ENCODE measurements at regions not wholly inside any gene's neighbourhood (a gene's known extent, or its start where the extent isn't known, plus 50 kb on each side); places are given as distances from the start of the nearest gene placed in this dataset.
"Not testable (repeated sequence)": the region's sequence is repeated elsewhere in the genome, so short reads cannot be mapped to it uniquely, and the experiment has no call there.

- no peak for DNase-seq (ENCODE audit: low read depth)
Observed at GRCh38 chr20:56872620-56873458, 243.7 kb downstream of the TFAP2C start.

DNA sequence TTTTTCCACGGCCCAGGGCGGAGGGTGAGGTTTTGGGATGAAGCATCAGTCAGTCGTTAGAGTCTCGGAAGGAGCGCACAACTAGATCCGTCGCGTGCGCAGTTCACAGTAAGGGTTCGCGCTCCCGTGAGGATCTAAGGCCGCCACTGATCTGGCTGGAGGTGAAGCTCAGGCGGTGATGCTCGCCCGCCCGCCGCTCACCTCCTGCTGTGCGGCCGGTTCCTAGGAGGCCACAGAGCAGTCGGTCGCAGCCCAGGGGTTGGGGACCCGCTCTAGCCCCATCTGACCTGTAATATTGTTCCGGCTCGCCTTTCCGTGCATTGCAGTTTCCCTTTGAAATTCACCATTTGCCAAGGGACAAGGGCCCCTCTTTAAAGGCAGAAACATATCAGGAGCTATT, 244.7 kb downstream of the TFAP2C start:
- no peak for DNase-seq (ENCODE audit: low read depth)

DNA sequence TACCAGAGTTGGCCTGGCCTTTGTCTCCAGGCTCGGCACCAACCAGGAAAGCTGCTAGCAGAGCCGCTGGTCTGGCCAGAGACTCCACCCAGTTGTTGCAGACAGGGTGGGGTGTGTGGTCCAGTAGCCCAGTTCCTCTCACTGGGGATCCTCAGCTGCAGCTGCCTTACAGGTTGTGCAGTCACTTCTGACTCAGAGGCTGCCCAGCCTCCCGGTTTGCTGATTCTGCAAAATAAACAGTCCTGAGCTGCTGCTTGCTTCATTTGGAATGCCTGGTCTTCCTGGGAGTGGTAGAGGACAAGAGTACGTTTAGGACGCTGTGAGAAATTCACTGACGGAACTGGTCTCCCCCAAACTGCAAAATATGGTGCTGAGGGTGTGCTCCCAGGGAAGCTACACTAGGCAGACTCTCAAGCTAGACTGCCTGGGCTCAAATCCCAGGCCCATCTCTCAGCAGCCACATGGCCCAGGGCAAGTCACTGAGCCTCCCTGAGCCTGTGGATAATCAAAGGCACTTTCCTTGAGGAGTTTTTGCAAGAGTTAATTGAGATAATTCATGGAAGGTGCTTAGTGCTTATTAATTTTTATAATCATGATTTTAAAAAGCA, 246.1 kb downstream of the TFAP2C start:
- DNase-seq (ENCODE audit: low read depth), result no peak

- no peak for DNase-seq (ENCODE audit: low read depth)
Observed at GRCh38 chr20:56875803-56876202, 246.7 kb downstream of the TFAP2C start.

DNA sequence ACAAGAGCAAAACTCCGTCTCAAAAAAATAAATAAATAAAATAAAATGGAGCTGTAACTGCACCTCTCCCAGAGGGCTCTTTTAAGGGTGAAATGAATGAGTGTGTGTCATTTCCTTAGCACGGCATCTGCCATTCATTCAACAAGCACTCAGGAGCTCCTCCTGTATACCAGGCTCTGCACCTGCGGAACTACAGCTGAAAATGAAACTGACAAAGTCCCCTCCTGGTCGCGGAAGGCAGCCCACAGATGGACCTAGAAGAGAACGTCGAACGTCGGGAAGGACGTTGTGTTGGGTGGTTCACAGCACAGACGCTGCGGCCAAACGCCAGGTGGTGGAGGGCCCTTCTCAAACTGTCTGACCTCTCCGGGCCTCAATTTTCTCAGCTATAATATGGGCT, 256.4 kb downstream of the TFAP2C start:
- no peak for DNase-seq (ENCODE audit: low read depth)

GRCh38 chr20:56890011-56890410, 260.9 kb downstream of the TFAP2C start:
- no peak for DNase-seq (ENCODE audit: low read depth)

- no peak for DNase-seq (ENCODE audit: low read depth)
Observed at GRCh38 chr20:56893226-56893917, 264.3 kb downstream of the TFAP2C start.

DNA sequence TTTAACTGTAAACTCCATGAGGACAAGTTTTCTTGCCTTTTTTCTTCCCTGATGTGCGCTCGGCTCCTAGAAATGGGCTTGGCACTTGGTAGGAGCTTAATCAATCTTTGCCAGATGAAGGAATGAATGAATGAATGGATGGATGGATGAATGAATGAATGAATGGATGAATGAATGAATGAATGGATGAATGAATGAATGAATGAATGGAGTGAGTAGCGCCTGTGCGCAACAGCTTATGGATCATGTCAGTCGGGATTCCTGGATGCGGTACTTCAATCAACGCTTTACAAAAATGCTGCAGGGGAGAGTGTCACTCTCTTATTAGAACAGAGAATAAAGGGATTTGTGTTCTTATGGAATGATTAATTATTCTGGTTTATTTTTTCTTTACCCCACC, 267.3 kb downstream of the TFAP2C start:
- no peak for DNase-seq (ENCODE audit: low read depth)

GRCh38 chr20:56897318-56897957, 268.3 kb downstream of the TFAP2C start:
- DNase-seq (ENCODE audit: low read depth), result no peak

- DNase-seq (ENCODE audit: low read depth), result no peak
Observed at GRCh38 chr20:56897958-56898349, 268.8 kb downstream of the TFAP2C start.

- DNase-seq (ENCODE audit: low read depth), result no peak
Observed at GRCh38 chr20:56899506-56899905, 270.4 kb downstream of the TFAP2C start.

DNA sequence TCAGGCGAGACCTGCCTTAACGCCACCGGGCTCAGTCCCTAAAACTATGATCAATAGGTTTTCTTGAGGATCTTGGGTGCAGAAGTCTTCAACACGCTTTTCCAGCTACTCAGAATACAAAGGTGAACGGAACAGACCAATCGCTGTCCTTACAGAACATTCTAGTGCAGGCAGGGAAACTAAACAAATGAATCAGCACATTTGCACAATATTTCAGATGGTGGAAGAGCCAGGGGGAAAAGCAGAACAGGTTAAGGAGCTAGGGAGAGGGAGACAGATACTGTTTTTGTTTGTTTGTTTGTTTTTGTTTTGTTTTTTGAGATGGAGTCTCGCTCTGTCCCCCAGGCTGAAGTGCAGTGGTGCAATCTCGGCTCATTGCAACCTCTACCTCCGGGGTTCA, 271.1 kb downstream of the TFAP2C start:
- DNase-seq (ENCODE audit: low read depth), result no peak

DNA sequence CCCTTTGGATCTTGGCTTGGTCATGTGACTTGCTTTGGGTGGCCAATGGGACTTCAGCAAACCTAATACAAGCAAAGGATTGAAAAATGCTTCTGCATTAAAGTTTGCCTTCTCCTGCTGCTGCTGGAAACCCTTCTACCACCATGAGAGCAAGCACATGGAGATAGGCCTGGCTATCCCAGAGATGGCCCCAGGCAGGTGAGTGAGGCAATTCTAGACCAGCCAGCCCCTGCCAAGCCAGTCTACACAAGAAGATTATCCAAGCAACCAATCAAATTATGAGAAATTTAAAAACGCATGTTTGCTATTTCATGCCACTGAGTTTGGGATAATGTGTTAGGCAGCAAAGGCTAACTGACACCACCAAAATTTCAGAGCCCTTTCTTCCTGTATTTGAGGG, 274.3 kb downstream of the TFAP2C start:
- no peak for DNase-seq (ENCODE audit: low read depth)

DNA sequence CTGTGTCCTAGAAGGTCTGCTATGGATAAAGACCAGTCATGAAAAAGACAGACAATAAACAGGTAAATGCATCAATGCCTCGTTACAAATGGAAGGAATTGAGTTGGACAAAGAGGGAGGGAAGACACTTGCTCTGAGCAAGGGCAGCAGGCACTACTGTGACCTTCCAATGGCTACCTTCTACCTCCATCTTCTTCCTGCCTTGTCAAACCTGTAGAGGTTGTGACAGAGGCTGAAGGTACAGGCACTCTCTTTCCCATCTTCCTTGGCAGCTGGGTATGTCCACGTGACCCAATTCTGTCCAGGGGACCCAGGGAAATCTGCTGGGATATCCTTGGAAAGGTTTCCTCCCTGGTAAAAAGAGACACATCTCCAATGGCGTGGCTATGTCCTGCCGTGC, 274.8 kb downstream of the TFAP2C start:
- DNase-seq (ENCODE audit: low read depth), result no peak

DNA sequence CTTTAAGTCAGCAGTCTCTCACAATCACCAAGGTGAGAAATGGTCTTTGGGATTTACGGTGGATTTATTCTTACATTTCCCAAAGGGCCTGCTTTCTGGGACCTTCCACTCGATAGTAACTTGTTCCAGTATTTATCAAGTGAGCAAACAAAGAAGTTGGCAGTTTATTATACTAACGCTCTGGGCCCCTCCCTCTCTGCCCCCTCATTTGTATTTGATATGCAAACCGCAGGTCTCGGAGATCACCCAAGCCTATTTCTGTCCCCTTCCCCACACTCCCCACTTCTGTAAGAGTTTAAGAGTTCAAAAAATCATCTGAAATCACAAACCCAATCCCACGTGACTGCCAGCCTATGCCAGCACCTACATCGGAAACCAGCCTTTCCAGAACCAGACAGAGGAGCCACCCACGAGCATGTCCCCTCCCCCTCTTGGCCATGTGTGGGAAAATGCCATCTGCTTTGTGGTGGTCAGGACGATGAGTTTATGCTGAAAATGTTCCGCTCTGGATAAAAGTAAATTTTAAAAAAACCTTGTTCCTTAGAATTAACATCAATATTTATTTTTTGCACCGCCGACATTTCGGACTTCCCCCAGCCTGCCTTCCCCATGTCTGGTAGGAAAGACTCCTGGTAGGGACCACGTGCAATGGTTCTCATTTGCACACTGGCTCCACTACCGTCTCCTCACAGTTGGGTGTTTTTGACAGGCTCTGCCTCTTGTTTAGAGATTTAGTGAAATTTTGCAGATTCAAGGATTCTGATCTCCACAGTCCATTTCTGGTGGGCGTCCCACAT, 281.0 kb downstream of the TFAP2C start:
- DNase-seq (ENCODE audit: low read depth), result no peak

- DNase-seq (ENCODE audit: low read depth), result no peak
Observed at GRCh38 chr20:56911946-56912345, 282.8 kb downstream of the TFAP2C start.

DNA sequence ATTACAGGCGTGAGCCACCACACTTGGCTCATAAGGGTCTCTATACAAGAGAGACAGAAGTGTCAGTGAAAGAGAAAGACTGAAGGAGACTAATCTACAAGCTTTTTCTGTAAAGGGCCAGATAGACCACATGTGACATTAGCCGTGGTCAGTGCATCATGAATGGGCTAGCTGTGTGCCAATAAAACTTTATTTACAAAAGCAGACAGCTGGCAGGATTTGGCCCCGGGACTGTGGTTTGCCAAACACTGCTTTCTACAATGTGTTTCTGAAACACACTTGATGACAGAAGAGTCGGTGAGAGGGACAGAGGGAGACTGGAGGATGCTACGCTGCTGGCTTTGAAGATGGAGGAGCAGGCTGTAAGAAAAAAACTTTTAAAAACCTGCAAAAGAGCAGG, 285.4 kb downstream of the TFAP2C start:
- DNase-seq (ENCODE audit: low read depth), result no peak

- no peak for DNase-seq (ENCODE audit: low read depth)
Observed at GRCh38 chr20:56916345-56916622, 287.2 kb downstream of the TFAP2C start.

DNA sequence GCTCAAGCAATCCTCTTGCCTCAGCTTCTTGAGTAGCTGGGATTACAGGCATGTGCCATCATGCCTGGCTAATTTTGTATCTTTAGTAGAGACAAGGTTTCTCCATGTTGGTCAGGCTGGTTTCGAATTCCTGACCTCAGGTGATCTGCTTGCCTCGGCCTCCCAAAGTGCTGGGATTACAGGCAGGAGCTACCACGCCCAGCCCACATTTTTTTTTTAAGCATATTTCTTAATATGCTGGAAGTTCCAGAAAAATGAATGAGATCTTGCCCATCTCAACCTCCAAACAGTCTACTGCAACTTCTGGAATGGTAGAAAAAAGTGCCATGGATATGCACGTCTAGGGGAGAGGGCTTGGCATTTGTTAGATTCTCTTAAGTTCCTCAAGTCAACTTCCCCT, 290.9 kb downstream of the TFAP2C start:
- not testable (repeated sequence) for DNase-seq (ENCODE audit: low read depth)

DNA sequence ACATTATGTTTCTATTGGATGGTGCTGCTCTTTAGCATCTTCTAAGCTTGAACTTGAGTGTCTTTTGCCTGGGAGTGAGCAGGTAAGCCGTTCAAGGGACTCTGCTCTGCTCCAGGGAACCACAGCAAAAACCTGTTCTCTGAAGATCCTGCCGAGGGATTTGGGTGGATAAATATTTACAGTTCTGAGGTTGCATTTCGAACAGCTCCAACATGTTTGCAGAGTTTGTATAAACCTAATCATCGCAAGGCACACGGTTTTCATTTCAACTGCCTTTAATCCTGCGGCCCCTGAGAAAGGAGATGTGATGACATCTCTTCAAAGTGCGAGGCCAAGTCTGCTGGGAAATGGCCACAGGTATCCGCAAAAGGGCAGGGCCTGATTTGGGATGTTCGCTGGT, 293.4 kb downstream of the TFAP2C start:
- no peak for DNase-seq (ENCODE audit: low read depth)

- DNase-seq (ENCODE audit: low read depth), result no peak
Observed at GRCh38 chr20:56924292-56925081, 295.4 kb downstream of the TFAP2C start.
